IMR-90 (cell line): ENCODE measurements at regions not wholly inside any gene's neighbourhood (a gene's known extent, or its start where the extent isn't known, plus 50 kb on each side); places are given as distances from the start of the nearest gene placed in this dataset.
A peak's percentile ranks its signal among the peaks of the same experiment; 100 is the strongest.

Experiments used
- ATAC-seq: fragments of 200-7000 bp; cut with Tn5 transposase; 2 replicates; pipeline ENCODE4 v1.9.1; 2020; ENCODE audit warnings: low read depth, mild to moderate bottlenecking, moderate library complexity
- BruUV-seq: library from RNA; stranded (reverse); fragments of 400-500 nt; replicated peaks from 2 replicates; lab custom pipeline; 2021; lab: Mats Ljungman, UMichigan
- CTCF ChIA-PET: fragments of 300-600 bp; formaldehyde crosslinking; extraction: SDS; loops from one replicate; lab custom pipeline; 2021; ENCODE audit warnings: antibody characterized with exemption; lab: Yijun Ruan, JAX
- POLR2A ChIA-PET: fragments of 300-600 bp; sonication (Branson Sonifier 250); formaldehyde crosslinking; loops from one replicate; lab custom pipeline; 2022; ENCODE audit warnings: antibody characterized with exemption; ENCODE audit not compliant: unreplicated experiment; lab: Charles Lee
- DNase-seq: peaks from one replicate; pipeline ENCODE4 v3.0.0; 2013
- H2AFZ ChIP-seq: replicated peaks from 2 replicates; pipeline ENCODE3; 2013; ENCODE audit warnings: low read length, mild to moderate bottlenecking; ENCODE audit not compliant: poor library complexity
- H2AK5ac ChIP-seq: 2 replicates; pipeline ENCODE4 v1.6.1; 2013; ENCODE audit warnings: low read depth, low read length, inconsistent platforms
- H2AK9ac ChIP-seq: replicated peaks from 2 replicates; pipeline ENCODE3; 2013; ENCODE audit warnings: mild to moderate bottlenecking, low read depth, low read length, moderate library complexity; ENCODE audit not compliant: poor library complexity
- H2BK120ac ChIP-seq: 2 replicates; pipeline ENCODE4 v1.6.1; 2013; ENCODE audit warnings: low read depth, low read length, inconsistent platforms
- H2BK15ac ChIP-seq: 3 replicates; pipeline ENCODE4 v1.6.1; 2013; ENCODE audit warnings: low read depth, low read length, inconsistent platforms
- H2BK20ac ChIP-seq: 2 replicates; pipeline ENCODE4 v1.6.1; 2013; ENCODE audit warnings: low read depth, mild to moderate bottlenecking, inconsistent platforms, low read length, moderate library complexity
- H2BK5ac ChIP-seq: 2 replicates; pipeline ENCODE4 v1.6.1; 2013; ENCODE audit warnings: mild to moderate bottlenecking, low read depth, low read length, inconsistent platforms; ENCODE audit not compliant: poor library complexity, severe bottlenecking
- H3K14ac ChIP-seq: replicated peaks from 2 replicates; pipeline ENCODE4 v1.6.1; 2013; ENCODE audit warnings: low read depth, low read length, inconsistent platforms
- H3K18ac ChIP-seq: 2 replicates; pipeline ENCODE4 v1.6.1; 2013; ENCODE audit warnings: low read depth, low read length, control low read depth
- H3K23ac ChIP-seq: 2 replicates; pipeline ENCODE4 v1.6.1; 2013; ENCODE audit warnings: low read depth, low read length, inconsistent platforms
- H3K27ac ChIP-seq: 2 replicates; pipeline ENCODE4 v1.5.1; 2013; ENCODE audit warnings: mild to moderate bottlenecking, control low read depth, low read length; ENCODE audit not compliant: insufficient read depth
- H3K27me3 ChIP-seq: 2 replicates; pipeline ENCODE4 v1.6.1; 2013; ENCODE audit warnings: low read length; ENCODE audit not compliant: control insufficient read depth, insufficient read depth
- H3K36me3 ChIP-seq: 2 replicates; pipeline ENCODE4 v1.6.1; 2013; ENCODE audit warnings: low read length, mixed read lengths; ENCODE audit not compliant: control insufficient read depth, insufficient read depth
- H3K4ac ChIP-seq: 2 replicates; pipeline ENCODE4 v1.6.1; 2013; ENCODE audit warnings: low read depth, low read length, inconsistent platforms
- H3K4me1 ChIP-seq: 2 replicates; pipeline ENCODE4 v1.6.1; 2013; ENCODE audit warnings: low read length, mixed read lengths; ENCODE audit not compliant: control insufficient read depth, insufficient read depth
- H3K4me2 ChIP-seq: 2 replicates; pipeline ENCODE4 v1.6.1; 2013; ENCODE audit warnings: low read depth, mild to moderate bottlenecking, control low read depth, low read length, moderate library complexity
- H3K4me3 ChIP-seq: 2 replicates; pipeline ENCODE4 v1.5.1; 2013; ENCODE audit warnings: low read depth, mild to moderate bottlenecking, control low read depth, low read length, moderate library complexity; ENCODE audit not compliant: insufficient read depth
- H3K56ac ChIP-seq: 2 replicates; pipeline ENCODE4 v1.6.1; 2013; ENCODE audit warnings: low read length, inconsistent platforms; ENCODE audit not compliant: insufficient read depth; ENCODE audit errors: extremely low read depth
- H3K79me1 ChIP-seq, 2 experiments: 2 replicates each; pipeline ENCODE4 v1.6.1; 2013; ENCODE audit warnings: low read length in 2 of 2, inconsistent platforms in 1 of 2, low read depth in 1 of 2
- H3K9ac ChIP-seq: 2 replicates; pipeline ENCODE4 v1.6.1; 2013; ENCODE audit warnings: low read depth, low read length, control low read depth
- H3K9me1 ChIP-seq: 2 replicates; pipeline ENCODE4 v1.6.1; 2013; ENCODE audit warnings: low read length, inconsistent platforms; ENCODE audit not compliant: insufficient read depth
- H3K9me3 ChIP-seq: 2 replicates; pipeline ENCODE4 v1.6.1; 2013; ENCODE audit warnings: low read length; ENCODE audit not compliant: control insufficient read depth, insufficient read depth
- H4K20me1 ChIP-seq: 2 replicates; pipeline ENCODE4 v1.6.1; 2013; ENCODE audit warnings: low read length, inconsistent platforms; ENCODE audit not compliant: insufficient read depth
- H4K5ac ChIP-seq: 2 replicates; pipeline ENCODE4 v1.6.1; 2013; ENCODE audit warnings: mild to moderate bottlenecking, low read depth, low read length, control low read depth
- H4K8ac ChIP-seq, 2 experiments: 2 replicates each; pipeline ENCODE4 v1.6.1; 2013; ENCODE audit warnings: low read depth in 2 of 2, low read length in 2 of 2, control low read depth in 1 of 2, inconsistent platforms in 1 of 2
- H4K91ac ChIP-seq: 2 replicates; pipeline ENCODE4 v1.6.1; 2013; ENCODE audit warnings: low read depth, low read length, inconsistent platforms; ENCODE audit not compliant: insufficient read depth
- CEBPB ChIP-seq: IDR thresholded peaks from 2 replicates; pipeline ENCODE4 v1.6.1; 2012; ENCODE audit warnings: low read depth, low read length, improper control_type of control experiment
- CHD1 ChIP-seq: IDR thresholded peaks from 2 replicates; pipeline ENCODE4 v1.6.1; 2012; ENCODE audit warnings: low read depth, low read length, improper control_type of control experiment
- MAFK ChIP-seq: IDR thresholded peaks from 2 replicates; pipeline ENCODE4 v1.6.1; 2012; ENCODE audit warnings: low read depth, low read length, improper control_type of control experiment
- MAZ ChIP-seq: IDR thresholded peaks from 2 replicates; pipeline ENCODE4 v1.6.1; 2012; ENCODE audit warnings: low read depth, mild to moderate bottlenecking, low read length, improper control_type of control experiment, moderate library complexity, borderline replicate concordance
- MXI1 ChIP-seq: IDR thresholded peaks from 2 replicates; pipeline ENCODE4 v1.6.1; 2012; ENCODE audit warnings: low read depth, mild to moderate bottlenecking, low read length, moderate library complexity, borderline replicate concordance
- NFE2L2 ChIP-seq: fragments of 150-350 bp; IDR thresholded peaks from 2 replicates; pipeline ENCODE4 v1.6.1; 2016; ENCODE audit warnings: low read depth, mild to moderate bottlenecking, low read length
- POLR2A ChIP-seq: IDR thresholded peaks from 2 replicates; pipeline ENCODE4 v1.6.1; 2012; ENCODE audit warnings: mild to moderate bottlenecking, low read depth, low read length
- RCOR1 ChIP-seq: IDR thresholded peaks from 2 replicates; pipeline ENCODE4 v1.6.1; 2012; ENCODE audit warnings: mild to moderate bottlenecking, low read length, improper control_type of control experiment; ENCODE audit not compliant: insufficient replicate concordance
- RFX5 ChIP-seq: IDR thresholded peaks from 2 replicates; pipeline ENCODE4 v1.8.0; 2012; ENCODE audit warnings: low read depth, mild to moderate bottlenecking, low read length, moderate library complexity
- SMC3 ChIP-seq: fragments of 150-350 bp; IDR thresholded peaks from 2 replicates; pipeline ENCODE4 v1.6.1; 2016; ENCODE audit warnings: low read depth, mild to moderate bottlenecking, antibody characterized with exemption, low read length, moderate library complexity
- WGBS, 2 experiments: methylation state at CpG; one replicate each; pipeline versions ENCODE4 v1.1.5 to v1.1.7; 2013; ENCODE audit warnings: missing lambda C conversion rate in 2 of 2; ENCODE audit not compliant: insufficient read length in 1 of 2; ENCODE audit errors: extremely low coverage in 2 of 2; 5-methylcytosine and 5-hydroxymethylcytosine counted together
- dilution Hi-C: fragments of 300-500 bp; cut with HindIII; formaldehyde crosslinking; loops from one replicate; pipeline ENCODE4 v1.14.3; 2018; ENCODE audit warnings: low sequenced_read_pairs; ENCODE audit not compliant: unreplicated experiment
- in situ Hi-C: fragments of 300-500 bp; cut with MboI; formaldehyde crosslinking; loops from 3 replicates; pipeline ENCODE4 v1.14.3; 2019; ENCODE audit warnings: low sequenced_read_pairs, inconsistent platforms, mixed read lengths
- intact Hi-C: fragments of 100-400 bp; cut with micrococcal nuclease; formaldehyde crosslinking; loops from 2 replicates; pipeline ENCODE4 v1.10.0; 2022
- TF ChIP-seq, protein P1 (sequence below): conservative IDR thresholded peaks from 2 replicates; pipeline ENCODE4 v1.5.1; 2012; ENCODE audit warnings: mild to moderate bottlenecking, low read depth, low read length, improper control_type of control experiment
- TF ChIP-seq, protein P2 (sequence below): fragments of 150-350 bp; IDR thresholded peaks from 2 replicates; pipeline ENCODE4 v1.6.1; 2016; ENCODE audit warnings: low read depth, mild to moderate bottlenecking, low read length, moderate library complexity, borderline replicate concordance
- TF ChIP-seq, protein P3 (sequence below): fragments of 150-350 bp; IDR thresholded peaks from 2 replicates; pipeline ENCODE4 v1.6.1; 2017; ENCODE audit warnings: mild to moderate bottlenecking, antibody characterized with exemption, low read length, low read depth

DNA sequence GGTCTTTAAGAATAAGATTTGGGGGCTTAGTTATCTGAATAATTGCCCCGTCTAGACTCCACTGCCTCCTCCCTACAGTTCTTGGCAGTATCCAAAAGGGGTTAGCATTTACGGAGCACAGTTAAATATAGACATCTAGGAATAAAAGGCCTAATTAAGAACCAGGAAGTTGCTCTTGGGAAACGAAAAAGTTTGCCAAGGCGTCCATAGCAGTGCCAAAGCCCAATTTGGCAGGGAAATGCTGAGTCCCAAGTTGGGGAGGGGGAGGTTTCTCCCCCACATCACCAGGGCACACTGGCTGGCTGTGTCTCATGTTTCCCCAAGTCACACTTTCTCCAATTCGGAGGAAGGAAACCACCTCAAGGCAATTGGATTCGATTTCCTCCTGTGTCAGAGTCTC, 338.7 kb downstream of the FBXW7 start:
- H3K9me1 ChIP-seq = no peaks in the 10 kb centered on the region
- no peak overlapping the region for H2AK9ac ChIP-seq
- in situ Hi-C loops (no loop called here), dilution Hi-C loops (no loop called here), intact Hi-C loops (no loop called here)
- H2BK15ac ChIP-seq = no peak overlapping the region
- no peak overlapping the region for H3K4me2 ChIP-seq
- no peak overlapping the region for H2AK5ac ChIP-seq
- H3K56ac ChIP-seq = no peak overlapping the region
- no peak overlapping the region for H4K5ac ChIP-seq
- no TSS peak for BruUV-seq
- no peak overlapping the region for H3K4me3 ChIP-seq
- POLR2A ChIA-PET = no interaction called here
- CTCF ChIA-PET = no interaction called here
- TF ChIP-seq, protein P1, sequence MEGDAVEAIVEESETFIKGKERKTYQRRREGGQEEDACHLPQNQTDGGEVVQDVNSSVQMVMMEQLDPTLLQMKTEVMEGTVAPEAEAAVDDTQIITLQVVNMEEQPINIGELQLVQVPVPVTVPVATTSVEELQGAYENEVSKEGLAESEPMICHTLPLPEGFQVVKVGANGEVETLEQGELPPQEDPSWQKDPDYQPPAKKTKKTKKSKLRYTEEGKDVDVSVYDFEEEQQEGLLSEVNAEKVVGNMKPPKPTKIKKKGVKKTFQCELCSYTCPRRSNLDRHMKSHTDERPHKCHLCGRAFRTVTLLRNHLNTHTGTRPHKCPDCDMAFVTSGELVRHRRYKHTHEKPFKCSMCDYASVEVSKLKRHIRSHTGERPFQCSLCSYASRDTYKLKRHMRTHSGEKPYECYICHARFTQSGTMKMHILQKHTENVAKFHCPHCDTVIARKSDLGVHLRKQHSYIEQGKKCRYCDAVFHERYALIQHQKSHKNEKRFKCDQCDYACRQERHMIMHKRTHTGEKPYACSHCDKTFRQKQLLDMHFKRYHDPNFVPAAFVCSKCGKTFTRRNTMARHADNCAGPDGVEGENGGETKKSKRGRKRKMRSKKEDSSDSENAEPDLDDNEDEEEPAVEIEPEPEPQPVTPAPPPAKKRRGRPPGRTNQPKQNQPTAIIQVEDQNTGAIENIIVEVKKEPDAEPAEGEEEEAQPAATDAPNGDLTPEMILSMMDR = no peak
- no peak for TF ChIP-seq RFX5
- no peak for TF ChIP-seq SMC3
- TF ChIP-seq, protein P2, sequence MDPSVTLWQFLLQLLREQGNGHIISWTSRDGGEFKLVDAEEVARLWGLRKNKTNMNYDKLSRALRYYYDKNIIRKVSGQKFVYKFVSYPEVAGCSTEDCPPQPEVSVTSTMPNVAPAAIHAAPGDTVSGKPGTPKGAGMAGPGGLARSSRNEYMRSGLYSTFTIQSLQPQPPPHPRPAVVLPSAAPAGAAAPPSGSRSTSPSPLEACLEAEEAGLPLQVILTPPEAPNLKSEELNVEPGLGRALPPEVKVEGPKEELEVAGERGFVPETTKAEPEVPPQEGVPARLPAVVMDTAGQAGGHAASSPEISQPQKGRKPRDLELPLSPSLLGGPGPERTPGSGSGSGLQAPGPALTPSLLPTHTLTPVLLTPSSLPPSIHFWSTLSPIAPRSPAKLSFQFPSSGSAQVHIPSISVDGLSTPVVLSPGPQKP = no peak
- TF ChIP-seq RCOR1 = no peak
- no peak for TF ChIP-seq CEBPB
- TF ChIP-seq, protein P3, sequence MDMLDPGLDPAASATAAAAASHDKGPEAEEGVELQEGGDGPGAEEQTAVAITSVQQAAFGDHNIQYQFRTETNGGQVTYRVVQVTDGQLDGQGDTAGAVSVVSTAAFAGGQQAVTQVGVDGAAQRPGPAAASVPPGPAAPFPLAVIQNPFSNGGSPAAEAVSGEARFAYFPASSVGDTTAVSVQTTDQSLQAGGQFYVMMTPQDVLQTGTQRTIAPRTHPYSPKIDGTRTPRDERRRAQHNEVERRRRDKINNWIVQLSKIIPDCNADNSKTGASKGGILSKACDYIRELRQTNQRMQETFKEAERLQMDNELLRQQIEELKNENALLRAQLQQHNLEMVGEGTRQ = no peak
- no peak for TF ChIP-seq MXI1
- TF ChIP-seq NFE2L2 = no peak
- TF ChIP-seq CHD1 = no peak
- no peak for TF ChIP-seq MAZ
- no peak for TF ChIP-seq POLR2A
- TF ChIP-seq MAFK = no peak
- H3K4ac ChIP-seq = no peak overlapping the region
- H3K9me3 ChIP-seq = no peaks in the 10 kb centered on the region
- no peaks in the 10 kb centered on the region for H4K20me1 ChIP-seq
- H3K14ac ChIP-seq = no peak overlapping the region
- no peak overlapping the region for H3K18ac ChIP-seq
- H2AFZ ChIP-seq = peak overlapping the region; percentile 74
- no peak overlapping the region for H3K23ac ChIP-seq
- H3K9ac ChIP-seq = no peak overlapping the region
- H3K4me1 ChIP-seq = no peaks in the 10 kb centered on the region
- DNase-seq = no peak
- H3K27ac ChIP-seq = no peak overlapping the region
- no peak for ATAC-seq
- H4K8ac ChIP-seq = no peak overlapping the region
- no peak overlapping the region for H4K91ac ChIP-seq
- H2BK20ac ChIP-seq = no peak overlapping the region
- WGBS, 2 experiments = 60% methylated on average over 1 of the region's 6 CpGs; no CpG with 5 or more reads in 1 of the 2 experiments
- H3K36me3 ChIP-seq = no peaks in the 10 kb centered on the region
- H3K79me1 ChIP-seq = no peaks in the 10 kb centered on the region
- no peak overlapping the region for H2BK5ac ChIP-seq
- H3K27me3 ChIP-seq = peaks cover 17% of the 10 kb centered on the region
- no peak overlapping the region for H2BK120ac ChIP-seq
